ENCODE measurements at regions not wholly inside any gene's neighbourhood (a gene's known extent, or its start where the extent isn't known, plus 50 kb on each side); places are given as distances from the start of the nearest gene placed in this dataset.

DNA sequence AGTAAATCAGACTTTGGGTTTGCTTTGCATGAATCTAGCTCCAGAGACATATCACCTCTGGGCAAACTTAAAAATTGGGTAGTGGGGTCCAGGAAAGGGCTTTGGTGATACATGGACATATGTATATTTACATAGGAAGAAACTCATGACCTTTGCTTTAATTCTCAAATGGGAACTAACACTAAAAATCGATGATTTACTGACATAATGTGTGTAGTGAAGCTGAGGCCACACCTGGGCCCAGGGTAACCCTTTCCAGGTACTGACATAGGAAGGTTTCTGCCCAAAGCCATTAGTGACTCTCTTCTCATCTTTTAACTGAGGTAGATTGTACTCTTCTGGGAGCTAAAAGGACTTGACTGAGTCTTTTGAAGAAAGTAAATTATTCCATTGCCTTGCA lies 411.2 kb upstream of the TBL1XR1 start:
- intact Hi-C loops (cut with micrococcal nuclease) = no loop called here
- BruUV-seq (replicated peaks) = no TSS peak
- Histone ChIP-seq H3K4me2 (ENCODE audit: insufficient read depth, low read length) (no peak overlapping the region), H3K36me3 (ENCODE audit: control insufficient read depth in 2 of 2, extremely low read depth in 1 of 2, insufficient read depth in 2 of 2, low read length in 2 of 2) (no peaks in the 10 kb centered on the region), H3K9me3 (replicated peaks; ENCODE audit: control insufficient read depth, insufficient read depth, low read length) (no peaks in the 10 kb centered on the region), H3K4me1 (ENCODE audit: control insufficient read depth, extremely low read depth, insufficient read depth, low read length) (peaks cover 9% of the 10 kb centered on the region), H3K9ac (replicated peaks; ENCODE audit: extremely low read depth, insufficient read depth, low read length) (no peak overlapping the region), H3K27me3 (ENCODE audit: control insufficient read depth in 2 of 2, insufficient read depth in 2 of 2, low read length in 2 of 2) (no peaks in the 10 kb centered on the region), H2AFZ (ENCODE audit: low read depth, low read length) (no peak overlapping the region), H3K79me2 (ENCODE audit: control insufficient read depth, insufficient read depth, low read length) (no peaks in the 10 kb centered on the region), H3K4me3 (replicated peaks in 1 of 3; ENCODE audit: insufficient read depth in 1 of 3, low read depth in 1 of 3, low read length in 3 of 3) (no peak overlapping the region), H3K9me1 (replicated peaks; ENCODE audit: control insufficient read depth, extremely low read depth, insufficient read depth, low read length) (no peaks in the 10 kb centered on the region), H3K27ac (ENCODE audit: insufficient read depth, low read depth, low read length) (no peak overlapping the region), H4K20me1 (replicated peaks; ENCODE audit: control insufficient read depth, extremely low read depth, insufficient read depth, low read length) (no peaks in the 10 kb centered on the region)
- DNase-seq (ENCODE audit: low read depth, low spot score) (no peak), FAIRE-seq (no peak)
- POLR2A ChIA-PET = no interaction called here
- CTCF ChIA-PET = no interaction called here
- TF ChIP-seq POLR2A (IDR thresholded peaks at IDR 0.05; ENCODE audit: low read depth, low read length) (no peak), JUN (IDR thresholded peaks at IDR 0.05; ENCODE audit: borderline replicate concordance, insufficient read depth, insufficient read length, low read depth) (no peak), FOS (IDR thresholded peaks at IDR 0.05; ENCODE audit: borderline replicate concordance, insufficient read depth, low read length) (no peak), MYC (IDR thresholded peaks at IDR 0.05; ENCODE audit: low read depth, low read length) (no peak), EZH2 (IDR thresholded peaks at IDR 0.05; ENCODE audit: borderline replicate concordance, low read depth, low read length, severe bottlenecking) (no peak), POLR2AphosphoS5 (IDR thresholded peaks at IDR 0.05; ENCODE audit: insufficient read depth, low read depth, low read length) (no peak), CTCF (IDR thresholded peaks at IDR 0.05; ENCODE audit: extremely low read depth in 1 of 2, insufficient read depth in 1 of 2, low read depth in 1 of 2, low read length in 2 of 2) (no peak), GATA2 (IDR thresholded peaks at IDR 0.05; ENCODE audit: insufficient read depth, insufficient read length, low read depth, low read length) (no peak), MAX (IDR thresholded peaks at IDR 0.05; ENCODE audit: insufficient read depth, insufficient read length) (no peak)
- dilution Hi-C loops (cut with MboI; ENCODE audit: extremely low pct_ligation_motif_present, low sequenced_read_pairs) = no loop called here
